ENCODE measurements at regions not wholly inside any gene's neighbourhood (a gene's known extent, or its start where the extent isn't known, plus 50 kb on each side); places are given as distances from the start of the nearest gene placed in this dataset.
A peak's percentile ranks its signal among the peaks of the same experiment; 100 is the strongest.

GRCh38 chr7:25310896-25311295 lies 82.6 kb upstream of the NPVF start:
- DNase-seq (no peak), ATAC-seq (no peak)
- H3K9me3 ChIP-seq, result no peaks in the 10 kb centered on the region
- no peaks in the 10 kb centered on the region for H3K27me3 ChIP-seq
- intact Hi-C loops (cut with DNase I), result no loop called here
- peaks cover 0 to 7% (median 3%) of the 10 kb centered on the region in 4 donors for H3K4me1 ChIP-seq
- TF ChIP-seq CTCF (IDR thresholded peaks at IDR 0.05) (no peak), POLR2A (IDR thresholded peaks at IDR 0.05) (no peak)
- H3K36me3 ChIP-seq, result no peaks in the 10 kb centered on the region
- H3K4me3 ChIP-seq, result no peak overlapping the region
- no peak overlapping the region for H3K27ac ChIP-seq

DNA sequence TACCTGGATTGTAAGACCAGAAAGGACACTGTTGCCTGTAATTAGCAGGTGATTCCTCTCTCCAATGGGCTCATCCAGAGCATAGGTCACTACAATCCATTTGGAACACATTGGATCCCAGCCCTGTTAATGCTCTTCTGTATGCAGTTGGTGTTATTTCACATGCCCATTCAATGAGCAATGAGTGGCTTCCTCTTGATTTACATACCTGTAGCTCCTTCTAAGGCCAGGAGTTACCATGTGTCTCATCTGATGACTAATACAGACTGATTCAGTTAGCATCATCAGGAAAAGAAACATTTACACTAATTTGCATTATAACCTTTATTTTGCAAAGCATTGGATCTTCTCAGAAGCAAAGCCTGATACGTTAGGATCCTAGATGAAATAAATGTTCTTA lies 83.1 kb upstream of the NPVF start:
- no peak for ATAC-seq
- Histone ChIP-seq H3K27me3 (no peaks in the 10 kb centered on the region), H3K9me3 (no peaks in the 10 kb centered on the region), H3K36me3 (no peaks in the 10 kb centered on the region), H3K4me1 (peaks cover 0 to 7% (median 3%) of the 10 kb centered on the region in 4 donors), H3K4me3 (no peak overlapping the region), H3K27ac (no peak overlapping the region)
- 92% methylated on average over 1 of the region's 1 CpG for WGBS (ENCODE audit: insufficient coverage, low coverage, low lambda C conversion rate, missing lambda C conversion rate)
- DNase-seq, result no peak
- TF ChIP-seq POLR2A (IDR thresholded peaks at IDR 0.05), result no peak
- no peak for TF ChIP-seq CTCF (IDR thresholded peaks at IDR 0.05)
- intact Hi-C loops (cut with DNase I), result no loop called here

DNA sequence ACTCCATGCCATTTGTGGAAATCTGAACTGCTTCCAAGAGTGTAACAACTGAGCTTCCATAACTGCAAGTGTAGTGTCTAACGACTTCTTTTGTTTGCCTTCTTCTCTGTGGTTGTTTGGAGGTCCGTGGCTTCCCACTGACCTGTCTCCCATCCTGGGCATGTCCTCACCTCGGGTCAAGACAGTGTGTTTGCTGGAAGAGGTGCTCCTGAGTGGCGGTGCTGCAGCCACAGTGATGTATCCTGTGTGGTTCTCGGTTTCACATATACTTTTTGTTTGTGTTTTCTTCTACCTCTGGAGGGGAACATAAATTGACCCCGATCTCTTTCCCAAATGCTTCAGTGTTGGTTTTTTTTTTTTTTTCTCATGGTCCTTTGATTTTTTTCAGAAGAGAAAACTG lies 84.7 kb upstream of the NPVF start:
- Histone ChIP-seq H3K27ac (no peak overlapping the region), H3K4me1 (peaks cover 0 to 7% (median 3%) of the 10 kb centered on the region in 4 donors), H3K4me3 (no peak overlapping the region), H3K9me3 (no peaks in the 10 kb centered on the region), H3K27me3 (no peaks in the 10 kb centered on the region), H3K36me3 (no peaks in the 10 kb centered on the region)
- ATAC-seq (no peak), DNase-seq (no peak)
- WGBS (ENCODE audit: insufficient coverage, low coverage, low lambda C conversion rate, missing lambda C conversion rate), result 70% methylated on average over 5 of the region's 6 CpGs
- TF ChIP-seq POLR2A (IDR thresholded peaks at IDR 0.05) (no peak), CTCF (IDR thresholded peaks at IDR 0.05) (no peak)
- intact Hi-C loops (cut with DNase I), result no loop called here

- intact Hi-C loops (cut with DNase I), result no loop called here
- no peaks in the 10 kb centered on the region for H3K9me3 ChIP-seq
- ATAC-seq (no peak), DNase-seq (no peak)
- H3K27me3 ChIP-seq, result no peaks in the 10 kb centered on the region
- 40% methylated on average over 1 of the region's 1 CpG for WGBS (ENCODE audit: insufficient coverage, low coverage, low lambda C conversion rate, missing lambda C conversion rate)
- no peak overlapping the region for H3K4me3 ChIP-seq
- peaks cover 0 to 7% (median 3%) of the 10 kb centered on the region in 4 donors for H3K4me1 ChIP-seq
- H3K36me3 ChIP-seq, result no peaks in the 10 kb centered on the region
- no peak overlapping the region for H3K27ac ChIP-seq
- no peak for TF ChIP-seq POLR2A (IDR thresholded peaks at IDR 0.05)
These were observed 85.2 kb upstream of the NPVF start for GRCh38 chr7:25313526-25313925.

DNA sequence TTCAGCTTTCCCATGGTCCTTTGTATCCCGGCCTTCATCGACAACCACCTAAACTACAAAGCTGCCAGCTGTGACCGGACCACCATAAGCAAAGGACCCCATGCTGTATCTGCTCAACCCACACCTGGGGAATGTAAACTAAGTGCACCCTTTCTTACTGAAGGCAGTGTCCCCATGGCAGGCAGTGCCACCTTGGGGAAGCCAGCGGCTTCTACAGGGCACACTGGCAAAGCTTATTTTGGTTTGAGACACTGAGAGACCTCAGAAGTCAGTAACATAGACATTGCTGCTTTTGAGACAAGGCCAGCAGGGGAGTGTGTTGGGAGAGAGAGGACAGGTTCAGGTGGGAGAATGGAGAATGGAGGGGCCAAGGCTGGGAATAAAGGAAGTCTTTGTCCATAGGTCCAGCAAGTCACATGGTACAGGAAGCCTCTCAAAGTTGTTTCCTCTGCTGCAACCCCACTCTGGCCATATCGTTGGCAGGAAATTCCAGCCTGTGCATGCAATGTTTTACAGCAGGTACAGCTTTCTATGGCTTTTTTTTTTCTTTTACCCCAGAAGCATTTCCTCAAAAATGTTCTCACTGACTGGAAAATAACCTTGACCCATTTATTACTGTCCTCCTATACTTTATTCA lies 85.9 kb upstream of the NPVF start:
- peak overlapping the region in 1 of 3 donors; percentile 3 for H3K27ac ChIP-seq
- 80% methylated on average over 5 of the region's 5 CpGs for WGBS (ENCODE audit: insufficient coverage, low coverage, low lambda C conversion rate, missing lambda C conversion rate)

More for the DNA sequence above, 85.9 kb upstream of the NPVF start:
- TF ChIP-seq CTCF (IDR thresholded peaks at IDR 0.05) (no peak), POLR2A (IDR thresholded peaks at IDR 0.05) (no peak)
- Histone ChIP-seq H3K36me3 (no peaks in the 10 kb centered on the region), H3K4me3 (no peak overlapping the region), H3K9me3 (no peaks in the 10 kb centered on the region), H3K4me1 (peaks cover 0 to 7% (median 3%) of the 10 kb centered on the region in 4 donors), H3K27me3 (no peaks in the 10 kb centered on the region)
- DNase-seq, result no peak
- intact Hi-C loops (cut with DNase I), result no loop called here
- ATAC-seq, result peak; percentile 23 to 44 (median 28)
